ENCODE measurements at regions not wholly inside any gene's neighbourhood (a gene's known extent, or its start where the extent isn't known, plus 50 kb on each side); places are given as distances from the start of the nearest gene placed in this dataset.

DNA sequence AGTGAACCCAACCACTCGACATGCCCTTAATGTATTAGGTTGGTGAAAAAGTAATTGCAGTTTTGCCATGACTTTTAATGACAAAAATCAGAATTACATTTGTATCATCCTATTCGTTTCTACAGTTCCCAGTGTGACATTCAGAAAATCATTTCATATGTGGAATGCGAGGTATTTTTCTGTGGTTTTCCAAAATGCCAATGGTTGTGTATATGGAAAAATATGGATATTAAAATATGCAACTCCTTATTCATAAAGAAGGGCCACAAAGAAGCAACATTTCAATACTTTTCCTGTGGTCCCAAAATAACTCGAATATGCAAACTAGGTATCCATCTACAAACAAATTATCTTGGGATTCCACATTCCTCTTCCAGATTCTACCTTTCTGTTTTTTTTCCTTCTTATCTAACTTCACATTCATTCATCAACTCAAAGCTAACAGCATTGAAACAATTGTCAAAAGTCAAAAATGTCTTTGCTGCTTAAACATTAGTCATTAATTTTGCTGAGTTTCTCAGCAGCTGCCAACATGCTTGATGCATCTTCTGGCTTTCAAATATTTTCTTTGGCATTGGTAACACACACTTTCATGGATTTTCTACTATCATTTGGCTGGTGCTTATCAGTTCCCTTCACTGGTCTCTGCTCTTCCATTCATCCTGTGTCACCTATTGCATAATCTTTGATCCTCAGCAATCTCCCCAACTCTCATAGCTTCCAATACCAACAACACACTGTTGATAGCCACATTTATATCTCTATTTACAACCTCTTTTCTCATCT, 1445.4 kb downstream of the EFNB2 start:
- peak in 1 of 2 donors; percentile 84 for DNase-seq (ENCODE audit: low read depth in 2 of 2)

DNA sequence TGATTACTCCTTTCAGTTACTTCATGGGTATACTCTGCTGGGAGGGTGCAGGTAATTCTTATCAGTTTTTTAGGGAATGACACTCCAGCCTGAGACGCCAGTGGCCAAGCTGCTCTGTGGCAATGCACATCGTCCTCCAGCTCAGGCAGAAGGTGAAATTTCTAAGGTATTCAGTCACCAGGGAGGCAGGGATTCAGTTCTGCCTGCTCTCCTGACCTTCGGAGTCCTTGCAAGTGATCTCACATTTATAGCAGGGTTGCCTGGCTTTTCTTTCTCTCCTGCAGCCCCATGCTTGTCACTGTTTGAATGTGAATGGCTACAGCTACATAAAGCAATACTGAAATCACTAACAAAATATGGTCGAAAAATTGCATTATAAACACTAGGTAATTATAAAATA, 1447.5 kb downstream of the EFNB2 start:
- no peak for DNase-seq (ENCODE audit: low read depth in 2 of 2)

DNA sequence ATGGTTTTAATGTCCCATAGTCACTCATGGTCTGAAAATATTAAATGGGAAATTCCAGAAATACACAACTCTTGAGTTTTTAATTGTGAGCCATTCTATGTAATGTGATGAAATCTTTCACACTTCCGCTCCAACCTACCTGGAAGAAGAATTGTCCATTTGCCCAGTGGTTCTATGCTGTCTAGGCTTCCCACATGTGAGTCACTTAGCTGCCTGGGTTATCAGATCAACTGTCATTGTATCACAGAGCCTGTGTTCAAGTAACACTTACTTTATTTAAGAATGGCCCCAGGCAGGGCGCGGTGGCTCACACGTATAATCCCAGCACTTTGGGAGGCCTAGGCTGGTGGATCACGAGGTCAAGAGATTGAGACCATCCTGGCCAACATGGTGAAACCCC, 1450.5 kb downstream of the EFNB2 start:
- DNase-seq (ENCODE audit: low read depth in 2 of 2), result no peak

DNA sequence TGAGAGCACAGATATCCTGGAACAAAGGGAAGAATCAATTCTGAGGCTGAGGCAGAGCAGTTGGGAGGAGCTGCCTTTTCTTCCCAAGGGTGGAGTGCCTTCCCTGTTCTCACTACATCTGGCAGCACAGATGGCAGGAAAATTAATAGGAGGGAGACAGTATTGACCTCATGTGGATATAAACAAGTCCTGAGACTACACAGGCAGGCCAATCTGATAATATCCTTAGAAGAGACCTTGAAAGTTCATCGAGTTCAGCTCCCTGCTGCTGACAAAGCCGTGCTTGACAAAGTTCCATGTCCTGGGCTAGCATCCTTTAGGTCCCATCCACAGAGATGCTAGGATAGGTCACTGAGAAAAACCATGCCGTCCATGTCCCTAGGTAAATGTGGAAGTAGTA, 1451.5 kb downstream of the EFNB2 start:
- DNase-seq (ENCODE audit: low read depth in 2 of 2), result no peak

GRCh38 chr13:105074755-105075154, 1460.7 kb downstream of the EFNB2 start:
- no peak for DNase-seq (ENCODE audit: low read depth in 2 of 2)

GRCh38 chr13:105073041-105073440, 1462.4 kb downstream of the EFNB2 start:
- DNase-seq (ENCODE audit: low read depth in 2 of 2), result no peak

DNA sequence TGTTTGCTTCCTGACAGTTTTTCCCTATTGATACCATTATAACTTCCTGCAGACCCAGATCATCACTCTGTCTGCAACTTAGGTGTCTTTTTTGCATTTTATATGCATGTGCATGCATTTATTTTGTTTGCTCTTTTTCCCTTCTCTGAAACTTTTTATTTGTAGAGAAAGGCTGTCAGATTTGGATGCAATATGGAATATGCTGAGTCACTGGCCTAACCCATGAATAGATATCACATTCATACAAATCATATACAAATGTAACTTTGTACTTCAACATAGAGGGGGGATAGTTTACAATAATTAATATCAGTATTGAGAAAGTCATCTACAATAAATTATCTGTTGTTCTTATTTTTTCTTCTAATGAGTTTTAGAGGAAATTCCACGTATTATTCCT, 1465.0 kb downstream of the EFNB2 start:
- DNase-seq (ENCODE audit: low read depth in 2 of 2), result no peak

DNA sequence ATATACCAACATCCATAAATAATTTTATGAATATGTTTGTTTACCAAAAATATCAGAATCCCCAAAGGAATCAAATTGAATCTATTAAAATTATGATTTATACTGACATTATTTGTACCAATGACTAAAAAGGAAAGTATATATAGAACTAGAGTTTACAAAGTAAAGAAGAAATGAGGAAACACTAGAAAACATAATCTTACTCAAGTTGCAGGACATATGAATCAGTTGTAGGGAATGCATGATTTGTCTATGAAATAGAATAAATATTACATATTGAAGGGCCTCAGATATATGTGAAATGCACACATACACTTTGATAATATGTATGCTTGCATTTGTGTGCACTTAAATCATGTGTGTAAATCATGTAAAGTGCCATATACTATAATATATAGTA, 1466.4 kb downstream of the EFNB2 start:
- no peak for DNase-seq (ENCODE audit: low read depth in 2 of 2)

DNA sequence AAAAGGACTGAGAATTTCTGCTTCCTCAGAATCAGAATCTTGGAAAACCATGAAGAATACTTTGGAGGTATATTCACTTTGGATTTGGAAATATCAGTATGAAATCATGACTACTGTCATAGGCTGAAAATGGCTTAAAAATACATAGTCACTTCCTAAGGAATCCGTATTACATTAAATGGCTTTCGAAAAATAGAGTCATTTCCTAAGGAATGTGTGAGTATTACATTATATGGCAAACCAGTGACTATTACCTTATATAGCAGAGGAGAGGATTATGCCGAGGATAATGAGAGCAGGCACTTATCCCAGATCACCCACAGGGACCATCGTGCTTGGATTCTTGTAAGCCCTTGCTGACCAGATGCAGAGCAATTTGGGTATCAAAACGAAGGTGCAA, 1471.8 kb downstream of the EFNB2 start:
- DNase-seq (ENCODE audit: low read depth in 2 of 2), result no peak

GRCh38 chr13:105059786-105060185, 1475.7 kb downstream of the EFNB2 start:
- no peak for DNase-seq (ENCODE audit: low read depth in 2 of 2)

DNA sequence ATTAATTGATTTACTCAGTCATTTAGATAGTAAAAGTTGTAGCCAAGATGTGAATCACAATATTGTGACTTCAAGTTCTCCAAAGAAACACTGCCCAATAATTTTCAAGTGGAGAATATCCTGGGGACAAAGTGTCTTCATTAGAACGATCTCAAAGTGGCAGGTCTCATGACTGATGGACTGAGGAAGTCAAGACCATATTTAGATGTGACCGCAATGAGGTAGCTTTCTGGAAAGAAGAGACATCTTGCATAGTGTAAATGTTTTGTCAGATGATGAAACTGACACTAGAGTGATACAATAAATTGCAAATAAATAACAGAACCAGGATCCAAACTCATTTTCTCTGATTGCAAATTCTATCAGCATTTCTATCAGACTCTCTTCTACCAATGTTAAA, 1476.9 kb downstream of the EFNB2 start:
- no peak for DNase-seq (ENCODE audit: low read depth in 2 of 2)

DNA sequence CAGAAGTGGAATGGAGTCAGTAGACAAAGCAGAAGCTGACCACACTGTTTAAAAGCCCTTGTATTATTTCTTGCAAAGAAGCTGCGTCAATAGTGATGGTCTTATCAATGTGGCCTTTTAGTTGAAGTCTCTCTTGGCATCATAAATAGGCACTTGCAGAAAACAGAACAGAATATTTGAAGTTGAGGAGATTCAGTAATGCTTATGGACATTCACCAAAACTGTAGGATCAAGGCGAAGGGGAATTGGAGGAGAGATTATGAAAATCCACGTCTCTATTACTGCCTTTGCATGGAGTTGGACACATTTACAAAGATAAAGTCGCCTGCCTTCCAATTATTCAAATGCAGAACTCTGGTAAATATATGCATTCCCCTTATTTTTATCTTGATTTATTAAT, 1482.8 kb downstream of the EFNB2 start:
- DNase-seq (ENCODE audit: low read depth in 2 of 2), result no peak

- no peak for DNase-seq (ENCODE audit: low read depth in 2 of 2)
These were observed 1484.8 kb downstream of the EFNB2 start for GRCh38 chr13:105050686-105051085.

GRCh38 chr13:105048677-105049076, 1486.8 kb downstream of the EFNB2 start:
- no peak for DNase-seq (ENCODE audit: low read depth in 2 of 2)

DNA sequence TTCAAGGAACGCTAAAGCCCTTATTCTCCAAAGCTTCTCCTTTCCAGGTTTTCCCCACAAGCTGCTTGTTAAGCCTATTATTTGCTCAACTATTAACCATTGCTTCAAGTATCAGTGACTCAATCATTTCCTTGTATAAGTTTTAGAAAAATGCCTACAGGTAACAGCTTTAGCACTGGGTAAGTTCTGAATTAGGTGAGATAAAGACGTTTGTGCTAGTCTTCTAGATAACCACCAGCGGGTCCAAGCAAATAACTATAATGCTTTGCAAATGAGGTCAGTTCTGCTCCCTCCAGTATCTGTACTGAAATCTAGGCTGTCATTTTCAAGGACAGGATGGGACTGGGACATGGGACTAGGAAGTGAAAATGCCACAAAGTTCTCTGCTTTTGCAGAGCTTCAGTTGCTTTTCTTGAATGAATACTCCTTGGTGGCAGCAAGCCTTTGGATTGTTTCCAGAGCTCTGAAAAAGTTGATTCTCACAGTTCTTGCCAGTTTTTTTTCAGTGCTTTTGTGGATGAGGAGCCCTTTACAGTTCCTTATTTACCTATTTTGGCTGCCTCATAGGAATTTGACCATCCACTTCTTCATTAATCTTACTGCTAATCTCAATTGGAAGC, 1487.7 kb downstream of the EFNB2 start:
- no peak for DNase-seq (ENCODE audit: low read depth in 2 of 2)

DNA sequence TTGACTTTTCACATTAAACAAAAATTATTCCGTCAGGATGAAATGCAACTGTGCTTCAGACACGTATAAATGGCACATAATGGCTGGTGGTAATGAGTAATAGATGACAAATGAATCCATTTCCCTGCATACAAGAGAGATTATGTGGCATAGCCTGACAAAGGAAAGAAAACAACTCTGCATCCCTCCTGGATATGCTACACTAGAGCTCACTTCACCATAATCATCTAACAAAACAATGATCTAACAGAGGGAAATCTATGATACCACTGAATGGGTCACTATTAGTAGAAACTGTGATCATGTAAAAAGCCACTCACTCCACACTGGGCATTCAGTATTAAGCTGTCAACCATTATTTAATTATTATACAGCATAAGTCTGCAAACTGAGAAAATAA, 1498.4 kb downstream of the EFNB2 start:
- DNase-seq (ENCODE audit: low read depth in 2 of 2), result peak in 1 of 2 donors; percentile 38

DNA sequence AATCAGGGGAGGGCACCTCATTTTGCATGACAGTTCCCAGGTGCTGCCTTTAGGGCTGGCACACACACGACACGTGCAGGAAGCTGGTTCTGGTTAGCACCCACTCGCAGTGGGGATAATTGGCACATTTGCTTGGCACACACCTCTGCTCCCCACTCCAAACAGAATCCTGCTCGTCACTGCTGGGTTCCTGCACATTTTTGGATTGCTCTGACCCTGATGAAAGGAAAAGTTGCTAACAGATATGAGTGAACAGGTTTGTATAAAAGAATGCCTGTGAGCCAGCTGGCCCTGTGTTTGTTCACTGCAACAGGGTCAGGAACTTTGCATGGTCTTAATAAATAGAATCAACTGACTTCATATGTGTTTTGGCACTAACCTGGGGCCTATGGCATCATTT, 1500.4 kb downstream of the EFNB2 start:
- DNase-seq (ENCODE audit: low read depth in 2 of 2), result peak in 1 of 2 donors; percentile 85

GRCh38 chr13:105033999-105034398, 1501.5 kb downstream of the EFNB2 start:
- no peak for DNase-seq (ENCODE audit: low read depth in 2 of 2)

DNA sequence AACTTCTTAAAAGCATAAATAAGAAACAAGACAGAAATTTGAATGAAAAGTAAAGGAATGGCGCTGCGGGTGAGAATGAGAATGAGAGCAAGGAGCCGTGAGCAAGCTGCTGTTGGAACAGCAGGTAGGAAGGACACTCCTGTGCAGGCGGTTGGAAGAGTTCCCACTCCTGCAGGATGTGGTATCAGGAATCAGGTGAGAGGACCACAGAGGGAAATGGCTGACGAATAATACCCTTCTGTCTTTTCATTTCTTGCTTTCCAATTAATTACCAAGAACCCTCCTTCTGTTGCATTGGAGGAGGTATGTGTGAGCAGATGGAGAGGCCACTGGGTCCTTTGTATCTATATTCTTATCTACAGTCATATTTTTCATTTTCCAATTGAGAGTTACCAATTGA, 1504.2 kb downstream of the EFNB2 start:
- no peak for DNase-seq (ENCODE audit: low read depth in 2 of 2)

DNA sequence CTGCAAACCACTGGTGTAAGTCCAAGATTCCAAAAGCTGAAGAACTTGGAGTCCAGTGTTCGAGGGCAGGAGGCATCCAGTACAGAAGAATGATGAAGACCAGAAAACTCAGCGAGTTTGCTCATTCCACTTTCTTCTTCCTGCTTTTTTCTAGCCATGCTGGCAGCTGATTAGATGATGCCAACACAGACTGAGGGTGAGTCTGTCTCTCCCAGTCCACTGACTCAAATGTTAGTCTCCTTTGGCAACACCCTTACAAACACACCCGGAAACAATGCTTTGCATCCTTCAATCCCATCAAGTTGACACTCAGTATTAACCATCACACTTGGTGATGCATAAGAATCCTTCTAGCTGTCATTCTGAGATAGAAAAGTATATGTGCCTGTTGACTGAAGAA, 1504.6 kb downstream of the EFNB2 start:
- DNase-seq (ENCODE audit: low read depth in 2 of 2), result no peak

GRCh38 chr13:105019073-105019472, 1516.4 kb downstream of the EFNB2 start:
- no peak for DNase-seq (ENCODE audit: low read depth in 2 of 2)

GRCh38 chr13:105016266-105016665, 1519.2 kb downstream of the EFNB2 start:
- DNase-seq (ENCODE audit: low read depth in 2 of 2), result no peak

DNA sequence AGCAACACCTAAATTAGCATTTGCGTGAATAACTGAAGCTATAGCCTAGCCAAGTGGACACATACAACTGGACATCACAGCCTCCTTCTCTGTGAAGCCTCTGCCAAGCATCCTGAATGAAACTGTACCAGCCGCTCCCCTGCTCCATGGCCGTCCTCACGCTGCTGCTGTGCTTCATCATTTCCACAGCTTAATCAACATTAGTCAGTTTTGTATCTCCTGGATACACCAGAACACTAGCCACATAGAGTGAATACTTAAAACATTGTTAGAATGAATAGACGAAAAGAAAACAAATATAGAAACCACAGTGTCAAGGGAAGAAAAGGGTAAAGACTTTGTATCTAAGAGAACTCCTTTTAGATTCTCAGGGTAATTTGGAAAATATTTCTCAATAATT, 1526.9 kb downstream of the EFNB2 start:
- no peak for DNase-seq (ENCODE audit: low read depth in 2 of 2)
